HepG2 (cell line): ENCODE measurements at regions not wholly inside any gene's neighbourhood (a gene's known extent, or its start where the extent isn't known, plus 50 kb on each side); places are given as distances from the start of the nearest gene placed in this dataset.

Experiments
- CHD4 ChIP-seq: fragments of 200-600 bp; sonication (generic); IDR thresholded peaks from 2 replicates; pipeline ENCODE4 v1.7.0; 2017; ENCODE audit warnings: mild to moderate bottlenecking, low read length, borderline replicate concordance
- EZH2 ChIP-seq: conservative IDR thresholded peaks from 2 replicates; pipeline ENCODE4 v1.6.1; 2012; ENCODE audit warnings: mild to moderate bottlenecking, low read depth, low read length, moderate library complexity
- GABPA ChIP-seq, 2 experiments: IDR thresholded peaks; 2 replicates each; pipeline ENCODE4 v1.6.1; 2011 to 2016; ENCODE audit warnings: low read depth in 2 of 2, low read length in 1 of 2, missing biosample characterization in 1 of 2, missing genetic modification characterization in 1 of 2
- HNRNPH1 ChIP-seq: fragments of 200-400 bp; formaldehyde crosslinking; optimal IDR thresholded peaks from 2 replicates; pipeline ENCODE3; 2017; ENCODE audit warnings: mild to moderate bottlenecking, low read depth, low read length
- MXD4 ChIP-seq: IDR thresholded peaks from 2 replicates; pipeline ENCODE4 v1.6.1; 2016; ENCODE audit warnings: mild to moderate bottlenecking, missing biosample characterization, missing genetic modification reagents
- POLR2A ChIP-seq, 2 experiments: IDR thresholded peaks; 2 replicates each; pipeline ENCODE4 v1.6.1; 2011; ENCODE audit warnings: low read depth in 2 of 2, low read length in 2 of 2, mild to moderate bottlenecking in 1 of 2, moderate library complexity in 1 of 2; ENCODE audit not compliant: insufficient read depth in 1 of 2
- POLR2AphosphoS5 ChIP-seq: IDR thresholded peaks from 2 replicates; pipeline ENCODE4 v1.6.1; 2012; ENCODE audit warnings: low read depth, low read length
- REST ChIP-seq, 2 experiments: IDR thresholded peaks; 2 replicates each; pipeline ENCODE4 v1.6.1; 2011 to 2012; ENCODE audit warnings: low read length in 2 of 2, borderline replicate concordance in 1 of 2, low read depth in 1 of 2, mild to moderate bottlenecking in 1 of 2, moderate library complexity in 1 of 2
- SMC3 ChIP-seq: IDR thresholded peaks from 2 replicates; pipeline ENCODE4 v1.6.1; 2011; ENCODE audit warnings: low read length, improper control_type of control experiment
- SSRP1 ChIP-seq: IDR thresholded peaks from 2 replicates; pipeline ENCODE4 v1.6.1; 2016; ENCODE audit warnings: control low read depth
- ZC3H13 ChIP-seq: sonication (generic); formaldehyde crosslinking; IDR thresholded peaks from 2 replicates; pipeline ENCODE4 v1.8.1; 2023; ENCODE audit warnings: mild to moderate bottlenecking, missing genetic modification reagents, moderate library complexity
- ZNF564 ChIP-seq: sonication (generic); formaldehyde crosslinking; IDR thresholded peaks from 2 replicates; pipeline ENCODE4 v1.8.1; 2023; ENCODE audit warnings: mild to moderate bottlenecking, missing genetic modification reagents
- ZNF660 ChIP-seq: sonication (generic); formaldehyde crosslinking; IDR thresholded peaks from 2 replicates; pipeline ENCODE4 v1.5.1; 2020; ENCODE audit warnings: mild to moderate bottlenecking, low read depth, missing genetic modification reagents, borderline replicate concordance
- ZXDC ChIP-seq: sonication (generic); formaldehyde crosslinking; IDR thresholded peaks from 2 replicates; pipeline ENCODE4 v1.5.0; 2020; ENCODE audit warnings: mild to moderate bottlenecking, missing genetic modification reagents

- TF ChIP-seq ZNF660 (CRISPR knock-in tag) = no peak
- no peak for TF ChIP-seq ZC3H13
- no peak for TF ChIP-seq POLR2A (IDR thresholded peaks at IDR 0.05; ENCODE audit: insufficient read depth in 1 of 2, low read depth in 2 of 2, low read length in 2 of 2)
- no peak for TF ChIP-seq SMC3
- no peak for TF ChIP-seq SSRP1 (CRISPR knock-in tag)
- no peak for TF ChIP-seq MXD4 (CRISPR knock-in tag)
- no peak for TF ChIP-seq POLR2AphosphoS5
- no peak for TF ChIP-seq GABPA (IDR thresholded peaks at IDR 0.05; ENCODE audit: low read depth, low read length)
- TF ChIP-seq GABPA (CRISPR knock-in tag; IDR thresholded peaks at IDR 0.05; ENCODE audit: low read depth) = no peak
- TF ChIP-seq CHD4 = no peak
- no peak for TF ChIP-seq EZH2
- TF ChIP-seq ZNF564 (CRISPR knock-in tag) = no peak
- TF ChIP-seq ZXDC (CRISPR knock-in tag) = no peak
- TF ChIP-seq HNRNPH1 = no peak
- no peak for TF ChIP-seq REST (IDR thresholded peaks at IDR 0.05; ENCODE audit: borderline replicate concordance in 1 of 2, low read depth in 1 of 2, low read length in 2 of 2)
Observed at GRCh38 chrX:13195340-13195739, 124.5 kb downstream of the ATXN3L start.
